ENCODE measurements at regions not wholly inside any gene's neighbourhood (a gene's known extent, or its start where the extent isn't known, plus 50 kb on each side); places are given as distances from the start of the nearest gene placed in this dataset.

DNA sequence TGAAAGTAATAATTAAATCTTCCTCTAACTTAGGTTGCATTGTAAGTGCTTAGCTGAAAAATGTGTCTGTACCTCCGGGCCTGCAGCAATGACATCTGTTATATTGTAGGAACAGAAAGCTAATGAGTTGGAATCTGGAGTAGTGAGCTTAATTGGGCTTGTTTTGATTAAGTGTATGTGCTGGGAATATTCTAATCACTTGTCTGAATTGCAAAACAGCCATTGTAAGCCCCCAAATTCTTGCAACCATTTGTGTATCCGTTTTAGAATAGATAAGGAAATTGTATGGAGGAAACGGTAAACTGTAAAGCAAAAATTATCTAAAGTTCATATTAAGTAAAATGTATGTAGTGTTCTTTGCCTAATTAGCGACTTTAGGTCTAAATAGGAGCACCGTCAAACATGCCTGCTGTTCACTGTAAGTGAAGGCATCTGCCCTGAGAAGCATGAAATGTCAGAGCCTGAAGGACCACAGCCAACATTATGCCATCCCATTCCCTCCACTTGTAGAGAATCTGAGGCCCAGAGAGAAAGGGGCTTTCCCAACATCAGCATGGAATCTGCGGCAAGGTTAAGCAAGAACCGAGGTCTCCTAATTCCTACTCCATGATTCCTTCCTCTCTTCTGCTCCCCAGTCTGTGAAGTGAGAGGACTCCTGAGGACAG lies 466.4 kb downstream of the TDRD15 start:
- TF ChIP-seq, protein P1, sequence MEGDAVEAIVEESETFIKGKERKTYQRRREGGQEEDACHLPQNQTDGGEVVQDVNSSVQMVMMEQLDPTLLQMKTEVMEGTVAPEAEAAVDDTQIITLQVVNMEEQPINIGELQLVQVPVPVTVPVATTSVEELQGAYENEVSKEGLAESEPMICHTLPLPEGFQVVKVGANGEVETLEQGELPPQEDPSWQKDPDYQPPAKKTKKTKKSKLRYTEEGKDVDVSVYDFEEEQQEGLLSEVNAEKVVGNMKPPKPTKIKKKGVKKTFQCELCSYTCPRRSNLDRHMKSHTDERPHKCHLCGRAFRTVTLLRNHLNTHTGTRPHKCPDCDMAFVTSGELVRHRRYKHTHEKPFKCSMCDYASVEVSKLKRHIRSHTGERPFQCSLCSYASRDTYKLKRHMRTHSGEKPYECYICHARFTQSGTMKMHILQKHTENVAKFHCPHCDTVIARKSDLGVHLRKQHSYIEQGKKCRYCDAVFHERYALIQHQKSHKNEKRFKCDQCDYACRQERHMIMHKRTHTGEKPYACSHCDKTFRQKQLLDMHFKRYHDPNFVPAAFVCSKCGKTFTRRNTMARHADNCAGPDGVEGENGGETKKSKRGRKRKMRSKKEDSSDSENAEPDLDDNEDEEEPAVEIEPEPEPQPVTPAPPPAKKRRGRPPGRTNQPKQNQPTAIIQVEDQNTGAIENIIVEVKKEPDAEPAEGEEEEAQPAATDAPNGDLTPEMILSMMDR (IDR thresholded peaks at IDR 0.05; ENCODE audit: insufficient read depth, low read length, poor library complexity, severe bottlenecking) = no peak
- Histone ChIP-seq H3K4me3 (replicated peaks; ENCODE audit: low read depth, low read length) (no peak overlapping the region), H3K27me3 (replicated peaks; ENCODE audit: control insufficient read depth, insufficient read depth, low read length) (no peaks in the 10 kb centered on the region), H3K36me3 (ENCODE audit: control insufficient read depth, insufficient read depth, low read length) (no peaks in the 10 kb centered on the region)
- no peak for DNase-seq (ENCODE audit: extremely low read depth, insufficient read length)

- TF ChIP-seq, protein P1 (IDR thresholded peaks at IDR 0.05; ENCODE audit: insufficient read depth, low read length, poor library complexity, severe bottlenecking) = no peak
- H3K27me3 ChIP-seq (replicated peaks; ENCODE audit: control insufficient read depth, insufficient read depth, low read length) = no peaks in the 10 kb centered on the region
- H3K4me3 ChIP-seq (replicated peaks; ENCODE audit: low read depth, low read length) = no peak overlapping the region
- H3K36me3 ChIP-seq (ENCODE audit: control insufficient read depth, insufficient read depth, low read length) = no peaks in the 10 kb centered on the region
- DNase-seq (ENCODE audit: extremely low read depth, insufficient read length) = no peak
These were observed 468.2 kb downstream of the TDRD15 start for GRCh38 chr2:21591926-21592325.

GRCh38 chr2:21599417-21599816 lies 475.6 kb downstream of the TDRD15 start:
- Histone ChIP-seq H3K27me3 (replicated peaks; ENCODE audit: control insufficient read depth, insufficient read depth, low read length) (no peaks in the 10 kb centered on the region), H3K4me3 (replicated peaks; ENCODE audit: low read depth, low read length) (no peak overlapping the region), H3K36me3 (ENCODE audit: control insufficient read depth, insufficient read depth, low read length) (no peaks in the 10 kb centered on the region)
- DNase-seq (ENCODE audit: extremely low read depth, insufficient read length) = no peak
- TF ChIP-seq, protein P1 (IDR thresholded peaks at IDR 0.05; ENCODE audit: insufficient read depth, low read length, poor library complexity, severe bottlenecking) = no peak

GRCh38 chr2:21602789-21603188 lies 479.0 kb downstream of the TDRD15 start:
- Histone ChIP-seq H3K27me3 (replicated peaks; ENCODE audit: control insufficient read depth, insufficient read depth, low read length) (no peaks in the 10 kb centered on the region), H3K36me3 (ENCODE audit: control insufficient read depth, insufficient read depth, low read length) (no peaks in the 10 kb centered on the region), H3K4me3 (replicated peaks; ENCODE audit: low read depth, low read length) (no peak overlapping the region)
- TF ChIP-seq, protein P1 (IDR thresholded peaks at IDR 0.05; ENCODE audit: insufficient read depth, low read length, poor library complexity, severe bottlenecking) = no peak
- DNase-seq (ENCODE audit: extremely low read depth, insufficient read length) = no peak

DNA sequence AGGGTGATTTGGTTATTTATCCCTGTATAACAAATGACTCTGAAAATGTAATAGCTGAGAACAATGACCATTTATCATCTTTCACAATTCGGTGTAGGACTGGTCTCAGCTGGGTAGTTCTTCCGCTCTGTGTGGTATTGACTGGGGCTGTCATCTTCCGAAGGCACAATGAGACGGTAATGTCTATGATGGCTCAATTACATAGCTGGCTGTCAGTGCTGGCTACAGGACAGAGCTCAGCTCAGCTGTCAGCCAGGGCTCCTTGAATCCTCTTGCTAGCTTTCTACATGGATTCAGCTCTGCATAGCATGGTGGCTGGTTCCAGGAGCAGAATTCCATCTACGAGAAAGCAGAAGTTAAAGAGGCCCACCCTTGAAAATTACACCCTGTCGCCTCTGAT lies 483.8 kb downstream of the TDRD15 start:
- H3K4me3 ChIP-seq (replicated peaks; ENCODE audit: low read depth, low read length) = no peak overlapping the region
- H3K36me3 ChIP-seq (ENCODE audit: control insufficient read depth, insufficient read depth, low read length) = no peaks in the 10 kb centered on the region
- DNase-seq (ENCODE audit: extremely low read depth, insufficient read length) = no peak
- H3K27me3 ChIP-seq (replicated peaks; ENCODE audit: control insufficient read depth, insufficient read depth, low read length) = no peaks in the 10 kb centered on the region
- TF ChIP-seq, protein P1 (IDR thresholded peaks at IDR 0.05; ENCODE audit: insufficient read depth, low read length, poor library complexity, severe bottlenecking) = no peak

- no peaks in the 10 kb centered on the region for H3K27me3 ChIP-seq (replicated peaks; ENCODE audit: control insufficient read depth, insufficient read depth, low read length)
- TF ChIP-seq, protein P1 (IDR thresholded peaks at IDR 0.05; ENCODE audit: insufficient read depth, low read length, poor library complexity, severe bottlenecking) = no peak
- no peaks in the 10 kb centered on the region for H3K36me3 ChIP-seq (ENCODE audit: control insufficient read depth, insufficient read depth, low read length)
- DNase-seq (ENCODE audit: extremely low read depth, insufficient read length) = no peak
- no peak overlapping the region for H3K4me3 ChIP-seq (replicated peaks; ENCODE audit: low read depth, low read length)
These were observed 486.5 kb downstream of the TDRD15 start for GRCh38 chr2:21610304-21610703.
